SU-DHL-6 (cell line): ENCODE measurements at regions not wholly inside any gene's neighbourhood (a gene's known extent, or its start where the extent isn't known, plus 50 kb on each side); places are given as distances from the start of the nearest gene placed in this dataset.

Experiments
- H2AFZ ChIP-seq: fragments of 200-600 bp; sonication (generic); 2 replicates; pipeline ENCODE4 v1.6.1; 2014; ENCODE audit warnings: low read depth, mild to moderate bottlenecking, moderate library complexity, mixed read lengths, antibody characterized with exemption, low read length; ENCODE audit not compliant: severe bottlenecking
- H3F3A ChIP-seq: fragments of 200-600 bp; shearing (Covaris generic); 2 replicates; pipeline ENCODE4 v1.6.0; 2016; ENCODE audit warnings: antibody characterized with exemption, mild to moderate bottlenecking; ENCODE audit not compliant: insufficient read depth
- H3K27ac ChIP-seq: fragments of 200-600 bp; sonication (generic); 2 replicates; pipeline ENCODE4 v1.5.1; 2016; ENCODE audit warnings: low read depth, mild to moderate bottlenecking, low read length, moderate library complexity, mixed read lengths
- H3K27me3 ChIP-seq: fragments of 200-600 bp; sonication (generic), shearing (Covaris generic); 2 replicates; pipeline ENCODE4 v1.6.0; 2014; ENCODE audit warnings: mild to moderate bottlenecking, low read length
- H3K36me3 ChIP-seq: fragments of 200-600 bp; sonication (generic); 2 replicates; pipeline ENCODE4 v1.6.1; 2014; ENCODE audit warnings: mild to moderate bottlenecking, low read length, mixed read lengths
- H3K4me2 ChIP-seq: fragments of 300-600, 200-600 bp; shearing (Covaris generic), sonication (generic); 2 replicates; pipeline ENCODE4 v1.6.0; 2014; ENCODE audit warnings: low read length, low read depth, mild to moderate bottlenecking; ENCODE audit not compliant: poor library complexity, severe bottlenecking
- H3K4me3 ChIP-seq: fragments of 200-600 bp; sonication (generic); 2 replicates; pipeline ENCODE4 v1.5.1; 2014; ENCODE audit warnings: antibody characterized with exemption, low read length, mild to moderate bottlenecking, mixed read lengths; ENCODE audit not compliant: insufficient read depth, poor library complexity, severe bottlenecking
- H3K79me2 ChIP-seq: fragments of 200-600 bp; sonication (generic); 2 replicates; pipeline ENCODE4 v1.6.1; 2014; ENCODE audit warnings: mild to moderate bottlenecking, low read length, moderate library complexity; ENCODE audit not compliant: insufficient read depth
- H3K9ac ChIP-seq: fragments of 200-600 bp; sonication (generic); 2 replicates; pipeline ENCODE4 v1.7.0; 2014; ENCODE audit warnings: mild to moderate bottlenecking, low read length
- H3K9me2 ChIP-seq: fragments of 200-600 bp; sonication (generic); replicated peaks from 2 replicates; pipeline ENCODE4 v1.6.1; 2014; ENCODE audit warnings: low read length; ENCODE audit not compliant: insufficient read depth
- H3K9me3 ChIP-seq: fragments of 200-600 bp; sonication (generic); 2 replicates; pipeline ENCODE4 v1.6.1; 2014; ENCODE audit warnings: low read length, mixed read lengths; ENCODE audit not compliant: insufficient read depth
- H4K20me1 ChIP-seq: fragments of 200-600 bp; sonication (generic); 2 replicates; pipeline ENCODE4 v1.6.1; 2014; ENCODE audit warnings: low read depth, mild to moderate bottlenecking, antibody characterized with exemption, low read length, moderate library complexity, mixed read lengths
- CTCF ChIP-seq: fragments of 200-600 bp; sonication (generic); IDR thresholded peaks from one replicate; pipeline ENCODE4 v1.5.1; 2017; ENCODE audit warnings: antibody characterized with exemption, mild to moderate bottlenecking, low read length, moderate library complexity; ENCODE audit not compliant: insufficient read depth, poor library complexity, severe bottlenecking
- EZH2phosphoT487 ChIP-seq: fragments of 200-600 bp; sonication (generic), shearing (Covaris generic); conservative IDR thresholded peaks from 2 replicates; pipeline ENCODE4 v1.6.1; 2018; ENCODE audit warnings: mild to moderate bottlenecking, antibody characterized with exemption, low read length, moderate library complexity, mixed read lengths

- no peaks in the 10 kb centered on the region for H3K36me3 ChIP-seq
- H3K4me3 ChIP-seq, result no peak overlapping the region
- no peak overlapping the region for H3K27ac ChIP-seq
- no peak for TF ChIP-seq EZH2phosphoT487
- TF ChIP-seq CTCF, result no peak
- no peak overlapping the region for H3K4me2 ChIP-seq
- no peak overlapping the region for H3K9ac ChIP-seq
- no peaks in the 10 kb centered on the region for H3K27me3 ChIP-seq
- no peaks in the 10 kb centered on the region for H3K79me2 ChIP-seq
- H3K9me3 ChIP-seq, result no peaks in the 10 kb centered on the region
- H2AFZ ChIP-seq, result no peak overlapping the region
- H3K9me2 ChIP-seq, result no peaks in the 10 kb centered on the region
- no peaks in the 10 kb centered on the region for H4K20me1 ChIP-seq
- no peaks in the 10 kb centered on the region for H3F3A ChIP-seq
Observed at GRCh38 chr4:17322514-17322913, 189.4 kb downstream of the QDPR start.

DNA sequence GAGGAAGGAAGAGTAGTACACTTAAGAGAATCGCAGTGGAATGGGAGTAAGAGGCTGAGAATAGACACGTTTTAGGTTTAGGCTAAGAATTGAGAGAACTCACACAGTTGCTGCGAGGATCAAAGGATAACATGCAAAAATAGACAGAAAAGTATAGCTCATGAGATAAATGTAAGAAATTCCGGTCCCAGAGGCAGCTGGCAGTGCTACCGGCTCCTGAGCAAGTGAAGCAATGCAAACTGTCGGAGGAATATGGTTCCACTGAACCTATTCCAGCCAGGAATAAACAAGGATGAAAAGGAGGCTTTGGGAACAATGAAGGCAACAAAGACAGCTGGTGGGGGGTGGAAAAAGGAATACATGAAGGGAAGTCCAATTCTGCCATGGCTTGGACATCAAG lies 191.8 kb downstream of the QDPR start:
- Histone ChIP-seq H3K27ac (no peak overlapping the region), H3K4me3 (no peak overlapping the region), H3K9me2 (no peaks in the 10 kb centered on the region), H3K36me3 (no peaks in the 10 kb centered on the region), H3K79me2 (no peaks in the 10 kb centered on the region), H3K9ac (no peak overlapping the region), H2AFZ (no peak overlapping the region), H3K27me3 (no peaks in the 10 kb centered on the region), H4K20me1 (no peaks in the 10 kb centered on the region), H3K4me2 (no peak overlapping the region), H3F3A (no peaks in the 10 kb centered on the region), H3K9me3 (no peaks in the 10 kb centered on the region)
- TF ChIP-seq CTCF (no peak), EZH2phosphoT487 (no peak)

DNA sequence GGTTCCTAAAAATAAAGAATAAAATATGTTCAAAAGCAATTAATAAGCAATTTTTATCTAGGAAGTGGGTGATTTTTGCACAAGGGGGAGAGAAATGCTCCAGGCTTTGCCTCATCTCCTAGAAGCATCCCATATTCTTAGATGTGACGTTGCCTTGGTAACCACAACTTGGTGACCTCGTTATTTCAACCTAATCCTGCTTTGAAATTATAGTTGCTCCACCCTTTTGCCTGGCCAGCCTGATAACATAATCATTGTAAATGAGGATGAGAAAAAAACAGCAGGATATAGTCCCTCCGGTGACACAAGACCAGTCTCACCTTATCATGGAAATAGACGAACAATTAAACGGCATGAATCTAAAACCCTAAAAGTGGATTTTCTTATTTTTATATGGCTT lies 194.4 kb downstream of the QDPR start:
- H3F3A ChIP-seq, result no peaks in the 10 kb centered on the region
- no peaks in the 10 kb centered on the region for H3K9me3 ChIP-seq
- H2AFZ ChIP-seq, result no peak overlapping the region
- no peaks in the 10 kb centered on the region for H4K20me1 ChIP-seq
- no peaks in the 10 kb centered on the region for H3K27me3 ChIP-seq
- no peaks in the 10 kb centered on the region for H3K36me3 ChIP-seq
- no peak overlapping the region for H3K9ac ChIP-seq
- no peak overlapping the region for H3K27ac ChIP-seq
- no peak for TF ChIP-seq CTCF
- TF ChIP-seq EZH2phosphoT487, result no peak
- no peak overlapping the region for H3K4me2 ChIP-seq
- no peaks in the 10 kb centered on the region for H3K9me2 ChIP-seq
- H3K79me2 ChIP-seq, result no peaks in the 10 kb centered on the region
- no peak overlapping the region for H3K4me3 ChIP-seq

GRCh38 chr4:17316566-17316965 lies 195.3 kb downstream of the QDPR start:
- Histone ChIP-seq H3K27ac (no peak overlapping the region), H3K4me2 (no peak overlapping the region), H3K79me2 (no peaks in the 10 kb centered on the region), H4K20me1 (no peaks in the 10 kb centered on the region), H3K9ac (no peak overlapping the region), H3K9me3 (no peaks in the 10 kb centered on the region), H3K27me3 (no peaks in the 10 kb centered on the region), H2AFZ (no peak overlapping the region), H3K9me2 (no peaks in the 10 kb centered on the region), H3K4me3 (no peak overlapping the region), H3K36me3 (no peaks in the 10 kb centered on the region), H3F3A (no peaks in the 10 kb centered on the region)
- TF ChIP-seq CTCF (no peak), EZH2phosphoT487 (no peak)
